Hematopoietic multipotent progenitor cell treated with erythropoietin and hydrocortisone succinate and interleukin-3 and kit ligand, for 8 days (in vitro differentiated cells): ENCODE measurements at regions not wholly inside any gene's neighbourhood (a gene's known extent, or its start where the extent isn't known, plus 50 kb on each side); places are given as distances from the start of the nearest gene placed in this dataset.
"Not testable (repeated sequence)": the region's sequence is repeated elsewhere in the genome, so short reads cannot be mapped to it uniquely, and the experiment has no call there.

Source experiments
- DNase-seq: peaks from one replicate; pipeline ENCODE4 v3.0.0-alpha.2; 2015

- no peak for DNase-seq
These were observed 326.7 kb downstream of the GUCY2F start for GRCh38 chrX:109155161-109155560.

GRCh38 chrX:109144173-109144572 lies 337.7 kb downstream of the GUCY2F start:
- DNase-seq = not testable (repeated sequence)

GRCh38 chrX:109140463-109140862 lies 341.4 kb downstream of the GUCY2F start:
- no peak for DNase-seq

- DNase-seq = no peak
These were observed 347.1 kb downstream of the GUCY2F start for GRCh38 chrX:109134777-109135176.

GRCh38 chrX:109125304-109125703 lies 356.6 kb downstream of the GUCY2F start:
- DNase-seq = no peak

GRCh38 chrX:109089359-109089758 lies 353.0 kb upstream of the IRS4 start:
- no peak for DNase-seq

- DNase-seq = no peak
These were observed 341.4 kb upstream of the IRS4 start for GRCh38 chrX:109077788-109078187.

- DNase-seq = peak; percentile 0
These were observed 317.8 kb upstream of the IRS4 start for GRCh38 chrX:109054181-109054581.

GRCh38 chrX:109049903-109050302 lies 313.5 kb upstream of the IRS4 start:
- DNase-seq = no peak

GRCh38 chrX:109049416-109049815 lies 313.1 kb upstream of the IRS4 start:
- DNase-seq = no peak

GRCh38 chrX:109040057-109040456 lies 303.7 kb upstream of the IRS4 start:
- no peak for DNase-seq

GRCh38 chrX:109036624-109037023 lies 300.3 kb upstream of the IRS4 start:
- DNase-seq = no peak

- no peak for DNase-seq
These were observed 257.5 kb upstream of the IRS4 start for GRCh38 chrX:108993909-108994308.

- not testable (repeated sequence) for DNase-seq
These were observed 236.5 kb upstream of the IRS4 start for GRCh38 chrX:108972899-108973298.

GRCh38 chrX:108947205-108947604 lies 210.8 kb upstream of the IRS4 start:
- no peak for DNase-seq

- DNase-seq = no peak
These were observed 210.2 kb upstream of the IRS4 start for GRCh38 chrX:108946531-108946930.

GRCh38 chrX:108945883-108946523 lies 209.6 kb upstream of the IRS4 start:
- DNase-seq = no peak

GRCh38 chrX:108914791-108915190 lies 178.4 kb upstream of the IRS4 start:
- no peak for DNase-seq

GRCh38 chrX:108903831-108904230 lies 167.5 kb upstream of the IRS4 start:
- DNase-seq = not testable (repeated sequence)

GRCh38 chrX:108900333-108900732 lies 164.0 kb upstream of the IRS4 start:
- no peak for DNase-seq

- DNase-seq = not testable (repeated sequence)
These were observed 160.0 kb upstream of the IRS4 start for GRCh38 chrX:108896349-108896748.

- DNase-seq = no peak
These were observed 156.1 kb upstream of the IRS4 start for GRCh38 chrX:108892501-108892900.

- no peak for DNase-seq
These were observed 139.2 kb upstream of the IRS4 start for GRCh38 chrX:108875548-108875947.

- DNase-seq = not testable (repeated sequence)
These were observed 106.7 kb upstream of the IRS4 start for GRCh38 chrX:108843039-108843438.

GRCh38 chrX:108833993-108834392 lies 97.6 kb upstream of the IRS4 start:
- no peak for DNase-seq
